H9 (cell line): ENCODE measurements at regions not wholly inside any gene's neighbourhood (a gene's known extent, or its start where the extent isn't known, plus 50 kb on each side); places are given as distances from the start of the nearest gene placed in this dataset.

Source experiments
- DNase-seq: peaks from one replicate; pipeline ENCODE4 v3.0.0-alpha.2; 2017
- H2AFZ ChIP-seq: one replicate; pipeline ENCODE4 v1.6.1; 2013; ENCODE audit warnings: mild to moderate bottlenecking, low read length, control low read depth, moderate library complexity
- H2AK5ac ChIP-seq: 2 replicates; pipeline ENCODE4 v1.6.1; 2013; ENCODE audit warnings: low read length, control low read depth, mixed read lengths; ENCODE audit not compliant: insufficient read length
- H2BK120ac ChIP-seq: one replicate; pipeline ENCODE4 v1.6.1; 2013; ENCODE audit warnings: low read depth, mild to moderate bottlenecking, low read length, control low read depth, inconsistent platforms; ENCODE audit not compliant: poor library complexity, severe bottlenecking
- H2BK12ac ChIP-seq: 2 replicates; pipeline ENCODE4 v1.6.1; 2013; ENCODE audit warnings: low read length, control low read depth, mixed read lengths, low read depth; ENCODE audit not compliant: insufficient read length
- H2BK15ac ChIP-seq: 2 replicates; pipeline ENCODE4 v1.6.1; 2013; ENCODE audit warnings: low read depth, low read length, control low read depth
- H2BK20ac ChIP-seq: one replicate; pipeline ENCODE4 v1.6.1; 2013; ENCODE audit warnings: low read depth, mild to moderate bottlenecking, low read length, control low read depth, inconsistent platforms; ENCODE audit not compliant: poor library complexity, severe bottlenecking
- H2BK5ac ChIP-seq: 2 replicates; pipeline ENCODE4 v1.6.1; 2013; ENCODE audit warnings: low read length, control low read depth, mixed read lengths; ENCODE audit not compliant: insufficient read length
- H3K14ac ChIP-seq: 2 replicates; pipeline ENCODE4 v1.6.1; 2013; ENCODE audit warnings: low read length, control low read depth; ENCODE audit not compliant: insufficient read depth
- H3K18ac ChIP-seq: 2 replicates; pipeline ENCODE4 v1.6.1; 2013; ENCODE audit warnings: low read depth, mild to moderate bottlenecking, mixed read lengths, low read length, control low read depth; ENCODE audit not compliant: insufficient read length
- H3K23ac ChIP-seq: 2 replicates; pipeline ENCODE4 v1.6.1; 2013; ENCODE audit warnings: low read length, control low read depth, mixed read lengths, low read depth; ENCODE audit not compliant: insufficient read length
- H3K23me2 ChIP-seq: 2 replicates; pipeline ENCODE4 v1.6.1; 2013; ENCODE audit warnings: low read depth, mild to moderate bottlenecking, mixed read lengths, low read length, control low read depth; ENCODE audit not compliant: insufficient read length, poor library complexity, severe bottlenecking
- H3K27ac ChIP-seq: 2 replicates; pipeline ENCODE4 v1.5.1; 2013; ENCODE audit warnings: low read length, control low read depth, mixed read lengths, low read depth; ENCODE audit not compliant: insufficient read length
- H3K27me3 ChIP-seq: 2 replicates; pipeline ENCODE4 v1.6.1; 2013; ENCODE audit warnings: low read length, control low read depth, inconsistent platforms; ENCODE audit not compliant: insufficient read depth
- H3K4ac ChIP-seq: 2 replicates; pipeline ENCODE4 v1.6.1; 2013; ENCODE audit warnings: low read depth, mild to moderate bottlenecking, control low read depth, inconsistent platforms, low read length, moderate library complexity
- H3K4me1 ChIP-seq: 2 replicates; pipeline ENCODE4 v1.6.1; 2013; ENCODE audit warnings: low read length, control low read depth, inconsistent platforms; ENCODE audit not compliant: insufficient read depth
- H3K4me2 ChIP-seq: 2 replicates; pipeline ENCODE4 v1.6.1; 2013; ENCODE audit warnings: low read length, control low read depth, mixed read lengths; ENCODE audit not compliant: insufficient read length, insufficient read depth
- H3K56ac ChIP-seq: 2 replicates; pipeline ENCODE4 v1.6.1; 2013; ENCODE audit warnings: low read depth, mild to moderate bottlenecking, mixed read lengths, low read length, control low read depth; ENCODE audit not compliant: insufficient read length
- H3K79me1 ChIP-seq: 2 replicates; pipeline ENCODE4 v1.6.1; 2013; ENCODE audit warnings: low read depth, mild to moderate bottlenecking, moderate library complexity, low read length, control low read depth, inconsistent platforms; ENCODE audit not compliant: insufficient read depth, poor library complexity, severe bottlenecking
- H3K79me2 ChIP-seq: 2 replicates; pipeline ENCODE4 v1.6.1; 2013; ENCODE audit warnings: low read length, control low read depth, inconsistent platforms; ENCODE audit not compliant: insufficient read depth
- H3K9ac ChIP-seq: 2 replicates; pipeline ENCODE4 v1.6.1; 2013; ENCODE audit warnings: low read length, control low read depth, mixed read lengths; ENCODE audit not compliant: insufficient read length; ENCODE audit errors: extremely low read depth
- H3K9me3 ChIP-seq: one replicate; pipeline ENCODE4 v1.6.1; 2013; ENCODE audit warnings: low read depth, low read length, inconsistent platforms; ENCODE audit not compliant: control insufficient read depth
- H3T11ph ChIP-seq: one replicate; pipeline ENCODE4 v1.6.1; 2013; ENCODE audit warnings: mild to moderate bottlenecking, low read length, control low read depth, inconsistent platforms
- H4K20me1 ChIP-seq: one replicate; pipeline ENCODE4 v1.6.1; 2013; ENCODE audit not compliant: control insufficient read depth, insufficient read length, insufficient read depth
- H4K5ac ChIP-seq: 2 replicates; pipeline ENCODE4 v1.6.1; 2013; ENCODE audit warnings: low read depth, mild to moderate bottlenecking, mixed read lengths, low read length, control low read depth; ENCODE audit not compliant: insufficient read length
- H4K8ac ChIP-seq: replicated peaks from 2 replicates; pipeline ENCODE4 v1.6.1; 2013; ENCODE audit warnings: low read length, control low read depth, mixed read lengths, low read depth; ENCODE audit not compliant: insufficient read length
- H4K91ac ChIP-seq: 2 replicates; pipeline ENCODE4 v1.6.1; 2013; ENCODE audit warnings: low read depth, mild to moderate bottlenecking, moderate library complexity, mixed read lengths, low read length, control low read depth; ENCODE audit not compliant: insufficient read length
- H3K27ac Mint-ChIP-seq, 3 experiments: 2 replicates in 2 of 3; 3 replicates in 1 of 3; pipeline ENCODE4 v1.8.0; 2020 to 2021; ENCODE audit warnings: mixed read lengths in 3 of 3, mild to moderate bottlenecking in 1 of 3, moderate library complexity in 1 of 3
- H3K27me3 Mint-ChIP-seq: 2 replicates; pipeline ENCODE4 v1.8.0; 2021; ENCODE audit warnings: low read depth, mild to moderate bottlenecking, moderate library complexity, mixed read lengths
- H3K36me3 Mint-ChIP-seq, 3 experiments: 2 replicates in 2 of 3; 3 replicates in 1 of 3; pipeline ENCODE4 v1.8.0; 2020 to 2021; ENCODE audit warnings: low read depth in 3 of 3, mixed read lengths in 3 of 3; ENCODE audit not compliant: insufficient read depth in 1 of 3
- H3K4me1 Mint-ChIP-seq, 2 experiments: 2 replicates each; pipeline ENCODE4 v1.8.0; 2020; ENCODE audit warnings: mixed read lengths in 2 of 2
- H3K4me3 Mint-ChIP-seq, 2 experiments: 2 replicates in 1 of 2; 3 replicates in 1 of 2; pipeline ENCODE4 v1.8.0; 2020 to 2021; ENCODE audit warnings: mild to moderate bottlenecking in 2 of 2, mixed read lengths in 2 of 2, moderate library complexity in 1 of 2
- H3K9me3 Mint-ChIP-seq, 2 experiments: 2 replicates in 1 of 2; 3 replicates in 1 of 2; pipeline ENCODE4 v1.8.0; 2020; ENCODE audit warnings: mild to moderate bottlenecking in 2 of 2, mixed read lengths in 2 of 2, moderate library complexity in 1 of 2
- CTCF ChIP-seq: fragments of 200-600 bp; sonication (generic); conservative IDR thresholded peaks from 3 replicates; pipeline ENCODE4 v1.8.0; 2021; ENCODE audit warnings: antibody characterized with exemption, mild to moderate bottlenecking
- WGBS: extraction: QIAGEN DNeasy Blood & Tissue Kit; methylation state at CpG from one replicate; pipeline ENCODE4 v1.1.7; 2013; ENCODE audit warnings: missing lambda C conversion rate, low lambda C conversion rate, mixed read lengths; ENCODE audit not compliant: insufficient read length; ENCODE audit errors: extremely low coverage; 5-methylcytosine and 5-hydroxymethylcytosine counted together

- H3K4me1 Mint-ChIP-seq, result no peaks in the 10 kb centered on the region
- Histone ChIP-seq H3K79me1 (no peaks in the 10 kb centered on the region), H3K23ac (no peak overlapping the region), H3K4me2 (no peak overlapping the region), H3K4me1 (no peaks in the 10 kb centered on the region), H3K79me2 (no peaks in the 10 kb centered on the region), H2BK20ac (no peak overlapping the region), H4K91ac (no peak overlapping the region), H3K23me2 (no peaks in the 10 kb centered on the region), H2BK5ac (no peak overlapping the region), H3K9me3 (no peaks in the 10 kb centered on the region), H2BK12ac (no peak overlapping the region), H3K18ac (no peak overlapping the region), H3K27me3 (no peaks in the 10 kb centered on the region), H2BK15ac (no peak overlapping the region), H2BK120ac (no peak overlapping the region), H2AK5ac (no peak overlapping the region), H3K14ac (no peak overlapping the region), H3K4ac (no peak overlapping the region), H4K20me1 (no peaks in the 10 kb centered on the region), H3K27ac (no peak overlapping the region), H3T11ph (no peak overlapping the region), H2AFZ (no peak overlapping the region), H3K56ac (no peak overlapping the region), H4K5ac (no peak overlapping the region), H3K9ac (no peak overlapping the region), H4K8ac (no peak overlapping the region)
- H3K36me3 Mint-ChIP-seq, result no peaks in the 10 kb centered on the region
- no peak for DNase-seq
- TF ChIP-seq CTCF, result no peak
- no peak overlapping the region for H3K4me3 Mint-ChIP-seq
- H3K27me3 Mint-ChIP-seq, result no peaks in the 10 kb centered on the region
- no peaks in the 10 kb centered on the region for H3K9me3 Mint-ChIP-seq
- H3K27ac Mint-ChIP-seq, result no peak overlapping the region
- no CpG with 5 or more reads among the region's 3 CpGs for WGBS
Observed at GRCh38 chr3:68088216-68088615, 433.8 kb upstream of the SUCLG2 start.
